ENCODE measurements at regions not wholly inside any gene's neighbourhood (a gene's known extent, or its start where the extent isn't known, plus 50 kb on each side); places are given as distances from the start of the nearest gene placed in this dataset.

DNA sequence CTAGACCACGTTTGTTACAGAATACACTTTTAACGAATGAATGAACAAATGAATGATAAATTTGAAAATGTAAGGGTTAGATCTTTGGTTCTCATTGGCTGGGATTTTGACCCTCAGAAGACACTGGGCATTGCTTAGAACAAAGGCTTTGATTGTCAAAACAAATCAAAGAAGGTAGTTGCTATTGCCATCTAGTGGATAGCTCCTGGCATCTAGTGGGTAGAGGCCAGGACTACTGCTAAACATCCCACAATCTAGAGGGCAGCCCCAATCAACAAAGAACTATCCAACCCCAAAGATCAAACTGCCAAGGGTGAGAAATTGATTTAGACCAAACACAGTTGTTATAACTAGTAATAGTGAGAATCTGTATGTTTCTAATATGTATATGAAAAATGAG, 552.3 kb downstream of the KCNJ3 start:
- no peak for TF ChIP-seq POLR2A (IDR thresholded peaks at IDR 0.05)
- TF ChIP-seq, protein P1, sequence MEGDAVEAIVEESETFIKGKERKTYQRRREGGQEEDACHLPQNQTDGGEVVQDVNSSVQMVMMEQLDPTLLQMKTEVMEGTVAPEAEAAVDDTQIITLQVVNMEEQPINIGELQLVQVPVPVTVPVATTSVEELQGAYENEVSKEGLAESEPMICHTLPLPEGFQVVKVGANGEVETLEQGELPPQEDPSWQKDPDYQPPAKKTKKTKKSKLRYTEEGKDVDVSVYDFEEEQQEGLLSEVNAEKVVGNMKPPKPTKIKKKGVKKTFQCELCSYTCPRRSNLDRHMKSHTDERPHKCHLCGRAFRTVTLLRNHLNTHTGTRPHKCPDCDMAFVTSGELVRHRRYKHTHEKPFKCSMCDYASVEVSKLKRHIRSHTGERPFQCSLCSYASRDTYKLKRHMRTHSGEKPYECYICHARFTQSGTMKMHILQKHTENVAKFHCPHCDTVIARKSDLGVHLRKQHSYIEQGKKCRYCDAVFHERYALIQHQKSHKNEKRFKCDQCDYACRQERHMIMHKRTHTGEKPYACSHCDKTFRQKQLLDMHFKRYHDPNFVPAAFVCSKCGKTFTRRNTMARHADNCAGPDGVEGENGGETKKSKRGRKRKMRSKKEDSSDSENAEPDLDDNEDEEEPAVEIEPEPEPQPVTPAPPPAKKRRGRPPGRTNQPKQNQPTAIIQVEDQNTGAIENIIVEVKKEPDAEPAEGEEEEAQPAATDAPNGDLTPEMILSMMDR (IDR thresholded peaks at IDR 0.05), result peak in 4 of 12 donors; percentile 5 to 36 (median 18)

Measured in heart left ventricle (tissue), 13 donors.